NT2/D1 (cell line): ENCODE measurements at regions not wholly inside any gene's neighbourhood (a gene's known extent, or its start where the extent isn't known, plus 50 kb on each side); places are given as distances from the start of the nearest gene placed in this dataset.

Source experiments
- SUZ12 ChIP-seq: IDR thresholded peaks from 2 replicates; pipeline ENCODE4 v1.6.1; 2011; ENCODE audit not compliant: insufficient read length, insufficient read depth; ENCODE audit errors: extremely low read depth
- ZNF274 ChIP-seq: IDR thresholded peaks from 2 replicates; pipeline ENCODE4 v1.6.1; 2011; ENCODE audit warnings: mild to moderate bottlenecking, low read depth, low read length

- no peak for TF ChIP-seq ZNF274
- no peak for TF ChIP-seq SUZ12
These were observed 395.4 kb downstream of the EFNA5 start for GRCh38 chr5:107275333-107275732.
